T-helper 2 cell treated with Interferon-gamma antibody and Interleukin-4, amounts not matched to agents 100 ng/mL and 5 ng/mL, for 36 hours (primary cell): ENCODE measurements at regions not wholly inside any gene's neighbourhood (a gene's known extent, or its start where the extent isn't known, plus 50 kb on each side); places are given as distances from the start of the nearest gene placed in this dataset.
"Not testable (repeated sequence)": the region's sequence is repeated elsewhere in the genome, so short reads cannot be mapped to it uniquely, and the experiment has no call there.

Source experiments
- intact Hi-C: fragments of 100-400 bp; cut with micrococcal nuclease; formaldehyde crosslinking; loops from one replicate; pipeline ENCODE4 v1.15.1; 2023

GRCh38 chr9:106203815-106204516 is 509.6 kb downstream of the TMEM38B start:
- intact Hi-C loops, result not testable (repeated sequence)

- intact Hi-C loops, result no loop called here
These were observed 513.0 kb downstream of the TMEM38B start for GRCh38 chr9:106207298-106207697.

- intact Hi-C loops, result no loop called here
These were observed 524.1 kb downstream of the TMEM38B start for GRCh38 chr9:106218427-106218826.

- intact Hi-C loops, result no loop called here
These were observed 524.5 kb downstream of the TMEM38B start for GRCh38 chr9:106218854-106219253.

- intact Hi-C loops, result no loop called here
These were observed 526.1 kb downstream of the TMEM38B start for GRCh38 chr9:106220415-106220814.

GRCh38 chr9:106228861-106229260 is 534.5 kb downstream of the TMEM38B start:
- intact Hi-C loops, result no loop called here

GRCh38 chr9:106233116-106233515 is 538.8 kb downstream of the TMEM38B start:
- intact Hi-C loops, result no loop called here

GRCh38 chr9:106260908-106261307 is 566.6 kb downstream of the TMEM38B start:
- intact Hi-C loops, result not testable (repeated sequence)

GRCh38 chr9:106277966-106278365 is 583.6 kb downstream of the TMEM38B start:
- intact Hi-C loops, result no loop called here

GRCh38 chr9:106283769-106284168 is 579.2 kb upstream of the ZNF462 start:
- intact Hi-C loops, result no loop called here

GRCh38 chr9:106284296-106284695 is 578.7 kb upstream of the ZNF462 start:
- intact Hi-C loops, result no loop called here

GRCh38 chr9:106286249-106286648 is 576.7 kb upstream of the ZNF462 start:
- intact Hi-C loops, result no loop called here

GRCh38 chr9:106287091-106287631 is 575.8 kb upstream of the ZNF462 start:
- intact Hi-C loops, result no loop called here

GRCh38 chr9:106287731-106288130 is 575.2 kb upstream of the ZNF462 start:
- intact Hi-C loops, result no loop called here

- intact Hi-C loops, result no loop called here
These were observed 574.3 kb upstream of the ZNF462 start for GRCh38 chr9:106288689-106289088.

GRCh38 chr9:106291786-106292185 is 571.2 kb upstream of the ZNF462 start:
- intact Hi-C loops, result no loop called here

GRCh38 chr9:106296426-106296825 is 566.5 kb upstream of the ZNF462 start:
- intact Hi-C loops, result no loop called here

GRCh38 chr9:106298997-106299396 is 564.0 kb upstream of the ZNF462 start:
- intact Hi-C loops, result no loop called here

- intact Hi-C loops, result no loop called here
These were observed 558.5 kb upstream of the ZNF462 start for GRCh38 chr9:106304401-106304920.

- intact Hi-C loops, result no loop called here
These were observed 557.4 kb upstream of the ZNF462 start for GRCh38 chr9:106305428-106306133.

GRCh38 chr9:106307670-106308069 is 555.3 kb upstream of the ZNF462 start:
- intact Hi-C loops, result no loop called here

GRCh38 chr9:106309925-106310324 is 553.0 kb upstream of the ZNF462 start:
- intact Hi-C loops, result no loop called here
